SK-N-MC (cell line): ENCODE measurements at regions not wholly inside any gene's neighbourhood (a gene's known extent, or its start where the extent isn't known, plus 50 kb on each side); places are given as distances from the start of the nearest gene placed in this dataset.

ENCODE experiments used
- EZH2 ChIP-seq: fragments of 200-600 bp; sonication (generic); IDR thresholded peaks from one replicate; pipeline ENCODE4 v1.6.1; 2017; ENCODE audit warnings: antibody characterized with exemption
- FOXP2 ChIP-seq: optimal IDR thresholded peaks from 2 replicates; pipeline ENCODE3; 2011; ENCODE audit warnings: mild to moderate bottlenecking, moderate library complexity; ENCODE audit not compliant: insufficient read depth; ENCODE audit errors: extremely low read length, control extremely low read depth
- POLR2AphosphoS5 ChIP-seq: IDR thresholded peaks from 2 replicates; pipeline ENCODE4 v1.6.1; 2012; ENCODE audit warnings: mild to moderate bottlenecking, low read depth, low read length, borderline replicate concordance

GRCh38 chr15:96894659-96895058 lies 564.2 kb downstream of the NR2F2 start:
- TF ChIP-seq EZH2 (no peak), POLR2AphosphoS5 (no peak), FOXP2 (no peak)
